HL-60/S4 treated with retinoic acid at 250 ng/mL for 4 days and 3 days (cell line): ENCODE measurements at regions not wholly inside any gene's neighbourhood (a gene's known extent, or its start where the extent isn't known, plus 50 kb on each side); places are given as distances from the start of the nearest gene placed in this dataset.
"Not testable (repeated sequence)": the region's sequence is repeated elsewhere in the genome, so short reads cannot be mapped to it uniquely, and the experiment has no call there.

Experiments used
- in situ Hi-C: fragments of 300-500 bp; cut with MboI; formaldehyde crosslinking; loops from 2 replicates; pipeline ENCODE4 v1.7.0; 2022; ENCODE audit warnings: low sequenced_read_pairs

GRCh38 chr21:16108561-16109075, 378.8 kb downstream of the USP25 start:
- in situ Hi-C loops: no loop called here

- in situ Hi-C loops: no loop called here
These were observed 383.4 kb downstream of the USP25 start for GRCh38 chr21:16113052-16113715.

- in situ Hi-C loops: no loop called here
These were observed 385.7 kb downstream of the USP25 start for GRCh38 chr21:16115461-16115860.

GRCh38 chr21:16116069-16116468, 386.3 kb downstream of the USP25 start:
- in situ Hi-C loops: no loop called here

GRCh38 chr21:16116798-16117197, 387.0 kb downstream of the USP25 start:
- in situ Hi-C loops: no loop called here

GRCh38 chr21:16117331-16117730, 387.5 kb downstream of the USP25 start:
- in situ Hi-C loops: no loop called here

GRCh38 chr21:16117851-16118590, 388.2 kb downstream of the USP25 start:
- in situ Hi-C loops: no loop called here

GRCh38 chr21:16124378-16125138, 394.8 kb downstream of the USP25 start:
- in situ Hi-C loops: no loop called here

- in situ Hi-C loops: no loop called here
These were observed 395.5 kb downstream of the USP25 start for GRCh38 chr21:16125274-16125673.

- in situ Hi-C loops: not testable (repeated sequence)
These were observed 402.7 kb downstream of the USP25 start for GRCh38 chr21:16132453-16132852.

GRCh38 chr21:16133248-16133647, 403.5 kb downstream of the USP25 start:
- in situ Hi-C loops: no loop called here

GRCh38 chr21:16134134-16134533, 404.4 kb downstream of the USP25 start:
- in situ Hi-C loops: no loop called here

GRCh38 chr21:16137106-16137505, 407.3 kb downstream of the USP25 start:
- in situ Hi-C loops: no loop called here

GRCh38 chr21:16145052-16145451, 415.3 kb downstream of the USP25 start:
- in situ Hi-C loops: no loop called here

GRCh38 chr21:16145479-16145878, 415.7 kb downstream of the USP25 start:
- in situ Hi-C loops: no loop called here

- in situ Hi-C loops: no loop called here
These were observed 424.5 kb downstream of the USP25 start for GRCh38 chr21:16154321-16154720.

GRCh38 chr21:16154951-16155635, 425.3 kb downstream of the USP25 start:
- in situ Hi-C loops: no loop called here

GRCh38 chr21:16156841-16157489, 427.2 kb downstream of the USP25 start:
- in situ Hi-C loops: no loop called here

- in situ Hi-C loops: no loop called here
These were observed 429.6 kb downstream of the USP25 start for GRCh38 chr21:16159213-16159970.

- in situ Hi-C loops: no loop called here
These were observed 430.2 kb downstream of the USP25 start for GRCh38 chr21:16159971-16160350.
